EH (cell line): ENCODE measurements at regions not wholly inside any gene's neighbourhood (a gene's known extent, or its start where the extent isn't known, plus 50 kb on each side); places are given as distances from the start of the nearest gene placed in this dataset.

Experiments
- DNase-seq: peaks from one replicate; pipeline ENCODE4 v3.0.0-alpha.2; 2015; ENCODE audit warnings: low read depth

GRCh38 chr12:87930033-87930432 lies 99.2 kb downstream of the C12orf50 start:
- peak; percentile 25 for DNase-seq

GRCh38 chr12:87929346-87929745 lies 99.9 kb downstream of the C12orf50 start:
- DNase-seq: no peak

- DNase-seq: no peak
These were observed 101.2 kb downstream of the C12orf50 start for GRCh38 chr12:87928031-87928430.

- DNase-seq: no peak
These were observed 104.2 kb downstream of the C12orf50 start for GRCh38 chr12:87925021-87925420.

GRCh38 chr12:87924149-87924548 lies 105.1 kb downstream of the C12orf50 start:
- DNase-seq: peak; percentile 1

- DNase-seq: no peak
These were observed 105.8 kb downstream of the C12orf50 start for GRCh38 chr12:87923361-87923760.

- no peak for DNase-seq
These were observed 106.5 kb downstream of the C12orf50 start for GRCh38 chr12:87922736-87923135.

GRCh38 chr12:87921621-87922020 lies 107.6 kb downstream of the C12orf50 start:
- no peak for DNase-seq

GRCh38 chr12:87920139-87920538 lies 109.1 kb downstream of the C12orf50 start:
- DNase-seq: no peak

- DNase-seq: no peak
These were observed 127.7 kb downstream of the C12orf50 start for GRCh38 chr12:87901457-87901856.

GRCh38 chr12:87897662-87898061 lies 131.5 kb downstream of the C12orf50 start:
- DNase-seq: no peak

- DNase-seq: no peak
These were observed 145.4 kb downstream of the C12orf50 start for GRCh38 chr12:87883806-87884205.

- DNase-seq: no peak
These were observed 150.1 kb downstream of the C12orf50 start for GRCh38 chr12:87879141-87879540.

GRCh38 chr12:87870493-87871460 lies 158.4 kb downstream of the C12orf50 start:
- no peak for DNase-seq

- DNase-seq: no peak
These were observed 159.1 kb downstream of the C12orf50 start for GRCh38 chr12:87870061-87870460.

GRCh38 chr12:87866578-87867292 lies 162.5 kb downstream of the C12orf50 start:
- peak; percentile 15 for DNase-seq

GRCh38 chr12:87861791-87862190 lies 167.4 kb downstream of the C12orf50 start:
- no peak for DNase-seq

- no peak for DNase-seq
These were observed 175.7 kb downstream of the C12orf50 start for GRCh38 chr12:87853448-87854003.

- no peak for DNase-seq
These were observed 180.1 kb downstream of the C12orf50 start for GRCh38 chr12:87849074-87849473.

- peak; percentile 46 for DNase-seq
These were observed 180.8 kb downstream of the C12orf50 start for GRCh38 chr12:87848248-87848868.

GRCh38 chr12:87847147-87847546 lies 182.1 kb downstream of the C12orf50 start:
- DNase-seq: no peak

GRCh38 chr12:87846045-87846444 lies 183.2 kb downstream of the C12orf50 start:
- no peak for DNase-seq
